ENCODE measurements at regions not wholly inside any gene's neighbourhood (a gene's known extent, or its start where the extent isn't known, plus 50 kb on each side); places are given as distances from the start of the nearest gene placed in this dataset.

DNA sequence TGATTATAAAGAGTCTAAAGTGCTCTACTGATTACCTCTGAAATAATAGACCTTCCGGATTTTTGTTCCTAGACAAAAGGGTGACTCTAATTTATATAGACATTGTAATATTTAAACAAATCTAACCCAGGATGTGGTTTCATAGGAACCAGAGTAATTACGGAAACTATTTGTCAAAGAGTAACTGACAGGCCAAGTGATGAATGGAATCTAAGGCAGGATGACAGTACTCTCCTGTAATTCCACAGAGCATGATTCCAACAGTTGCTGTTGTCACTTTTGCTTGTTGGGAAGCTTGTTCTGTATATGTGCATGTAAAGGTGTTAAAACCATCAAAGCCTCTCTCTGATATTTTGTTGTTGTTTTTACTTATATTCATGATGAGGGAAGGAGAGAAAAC lies 1141.0 kb downstream of the IGSF11 start:
- H3K4me2 ChIP-seq (ENCODE audit: insufficient read depth, low read length): no peak overlapping the region
- H3K27me3 ChIP-seq (ENCODE audit: control insufficient read depth in 2 of 2, insufficient read depth in 2 of 2, low read length in 2 of 2): no peaks in the 10 kb centered on the region
- WGBS (ENCODE audit: insufficient coverage, low coverage, missing lambda C conversion rate): 0% methylated on average over 2 of the region's 2 CpGs
- H3K4me1 ChIP-seq (replicated peaks in 1 of 2; ENCODE audit: control insufficient read depth in 2 of 2, insufficient read depth in 2 of 2, low read length in 2 of 2): no peaks in the 10 kb centered on the region
- ChIA-PET POLR2A (no interaction called here), CTCF (ENCODE audit: low intra/inter-chr PET ratio) (no interaction called here)
- TF ChIP-seq RBM14 (IDR thresholded peaks at IDR 0.05; ENCODE audit: borderline replicate concordance, insufficient read depth, low read depth, low read length): no peak
- no peak for TF ChIP-seq ETS2 (tag; IDR thresholded peaks at IDR 0.05; ENCODE audit: borderline replicate concordance, poor library complexity, severe bottlenecking)
- TF ChIP-seq, protein P1, sequence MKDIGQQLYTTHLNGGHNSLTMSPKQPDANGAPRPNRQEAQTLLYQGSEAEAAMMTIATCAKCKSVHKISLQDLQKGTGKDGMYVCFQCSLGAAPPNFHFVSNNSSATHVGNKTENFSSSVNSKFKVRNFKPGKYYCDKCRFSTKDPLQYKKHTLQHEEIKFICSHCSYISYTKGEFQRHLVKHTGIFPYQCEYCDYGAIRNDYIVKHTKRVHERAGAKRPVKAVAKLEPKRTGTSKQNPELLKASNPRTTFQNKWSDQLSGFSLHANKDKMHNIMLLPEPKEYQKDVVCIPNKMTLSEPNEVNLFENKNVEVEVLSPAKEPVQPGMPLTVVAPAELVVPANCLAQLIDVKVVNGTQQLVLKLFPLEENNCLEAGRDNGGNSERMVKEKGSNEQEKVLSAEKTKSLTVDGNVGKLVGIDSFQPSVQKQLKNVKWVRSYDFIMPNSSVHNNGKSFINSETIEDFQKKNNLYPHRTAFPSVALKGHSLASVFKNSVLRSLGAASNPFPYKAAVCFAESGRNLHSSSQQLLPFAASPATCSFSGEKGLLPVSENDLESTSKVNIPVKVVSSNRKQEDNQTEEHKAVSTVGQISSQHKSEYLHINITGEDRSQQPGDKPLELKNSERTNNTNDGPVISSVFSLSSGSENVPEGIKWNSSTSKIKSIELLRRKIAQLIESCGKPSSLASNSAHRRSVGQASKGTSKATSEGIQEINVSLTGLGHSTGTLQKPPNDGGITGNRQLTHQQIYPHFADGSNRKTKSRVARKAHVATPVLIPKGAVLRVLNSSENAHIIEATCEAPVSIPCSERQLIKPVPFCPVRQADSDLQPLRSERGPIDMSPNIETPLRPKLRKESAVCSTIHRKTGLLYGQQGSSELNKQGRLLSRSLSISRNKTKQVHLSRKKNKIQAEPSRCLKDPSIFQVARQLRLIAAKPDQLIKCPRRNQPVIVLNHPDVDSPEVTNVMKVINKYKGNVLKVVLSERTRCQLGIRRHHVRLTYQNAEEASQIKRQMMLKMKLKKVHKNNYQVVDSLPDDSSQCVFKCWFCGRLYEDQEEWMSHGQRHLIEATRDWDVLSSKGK (CRISPR knock-in tag; IDR thresholded peaks at IDR 0.05): no peak
- TF ChIP-seq ZFP30 (CRISPR knock-in tag; IDR thresholded peaks at IDR 0.05; ENCODE audit: borderline replicate concordance): no peak
- no peak for TF ChIP-seq ZFP36 (IDR thresholded peaks at IDR 0.05; ENCODE audit: low read depth, low read length, partially characterized antibody)
- TF ChIP-seq GATAD2B (IDR thresholded peaks at IDR 0.05; ENCODE audit: borderline replicate concordance): no peak
- no peak for TF ChIP-seq ILF3 (IDR thresholded peaks at IDR 0.05; ENCODE audit: borderline replicate concordance)
- no peak for TF ChIP-seq KLF13 (tag; IDR thresholded peaks at IDR 0.05; ENCODE audit: borderline replicate concordance, low read depth)
- no peak for TF ChIP-seq HNRNPLL (IDR thresholded peaks at IDR 0.05; ENCODE audit: low read depth, low read length, poor library complexity, severe bottlenecking)
- no peak for TF ChIP-seq KAT2B (IDR thresholded peaks at IDR 0.05; ENCODE audit: low read depth, low read length)
- no peak for TF ChIP-seq SREBF2 (CRISPR knock-in tag; IDR thresholded peaks at IDR 0.05)
- TF ChIP-seq RBM34 (IDR thresholded peaks at IDR 0.05; ENCODE audit: borderline replicate concordance, insufficient read depth, low read length): no peak
- TF ChIP-seq ZNF239 (CRISPR knock-in tag; IDR thresholded peaks at IDR 0.05): no peak
- TF ChIP-seq KDM2B (CRISPR knock-in tag; IDR thresholded peaks at IDR 0.05): no peak
- H3K4me3 ChIP-seq: no peak overlapping the region
- H3K79me2 ChIP-seq (ENCODE audit: control insufficient read depth, insufficient read depth, low read length): no peaks in the 10 kb centered on the region
- intact Hi-C loops (cut with micrococcal nuclease): no loop called here
- H3K27ac ChIP-seq (ENCODE audit: extremely low read depth, low read depth, low read length): no peak overlapping the region
- no peak overlapping the region for H2AFZ ChIP-seq (ENCODE audit: low read depth, low read length)
- FAIRE-seq: no peak
- no peaks in the 10 kb centered on the region for H3K9me1 ChIP-seq (ENCODE audit: control insufficient read depth, insufficient read depth, low read length)
- H3K9me3 ChIP-seq (replicated peaks; ENCODE audit: control insufficient read depth, insufficient read depth, low read depth, low read length): no peaks in the 10 kb centered on the region
- H3K9ac ChIP-seq (ENCODE audit: insufficient read depth in 1 of 2, low read depth in 2 of 2, low read length in 2 of 2): no peak overlapping the region
- ATAC-seq: no peak
- in situ Hi-C loops (cut with MboI): no loop called here
- H3K36me3 ChIP-seq (ENCODE audit: control insufficient read depth, insufficient read depth, low read length): no peaks in the 10 kb centered on the region
- DNase-seq (ENCODE audit: extremely low read depth in 1 of 4, low spot score in 3 of 4): no peak
- no TSS peak for BruUV-seq (replicated peaks)
- H4K20me1 ChIP-seq (replicated peaks; ENCODE audit: control insufficient read depth, insufficient read depth, low read length): no peaks in the 10 kb centered on the region

Measured in K562 (cell line).